ENCODE measurements at regions not wholly inside any gene's neighbourhood (a gene's known extent, or its start where the extent isn't known, plus 50 kb on each side); places are given as distances from the start of the nearest gene placed in this dataset.

GRCh38 chr3:22536541-22536940, 666.6 kb upstream of the UBE2E2 start:
- Mint-ChIP-seq H3K27me3 (no peaks in the 10 kb centered on the region), H3K36me3 (ENCODE audit: low read depth) (no peaks in the 10 kb centered on the region), H3K9me3 (no peaks in the 10 kb centered on the region), H3K27ac (no peak overlapping the region), H3K4me3 (no peak overlapping the region), H3K4me1 (ENCODE audit: low read depth) (no peaks in the 10 kb centered on the region)
- H3K27ac ChIP-seq (ENCODE audit: low read depth in 1 of 2, low read length in 2 of 2) = no peak overlapping the region
- no peaks in the 10 kb centered on the region for H3K9me3 ChIP-seq (ENCODE audit: control insufficient read depth in 1 of 2, insufficient read depth in 1 of 2, low read length in 2 of 2)
- intact Hi-C loops (cut with DNase I, micrococcal nuclease) = no loop called here
- ATAC-seq (ENCODE audit: poor library complexity) = no peak
- DNase-seq = no peak
- POLR2A ChIA-PET = no interaction called here
- CTCF ChIA-PET = no interaction called here
- H3K4me1 ChIP-seq (ENCODE audit: insufficient read depth, low read length) = no peaks in the 10 kb centered on the region
- H3K27me3 ChIP-seq (ENCODE audit: control insufficient read depth in 1 of 2, insufficient read depth in 2 of 2, low read length in 2 of 2) = no peaks in the 10 kb centered on the region
- TF ChIP-seq, protein P1, sequence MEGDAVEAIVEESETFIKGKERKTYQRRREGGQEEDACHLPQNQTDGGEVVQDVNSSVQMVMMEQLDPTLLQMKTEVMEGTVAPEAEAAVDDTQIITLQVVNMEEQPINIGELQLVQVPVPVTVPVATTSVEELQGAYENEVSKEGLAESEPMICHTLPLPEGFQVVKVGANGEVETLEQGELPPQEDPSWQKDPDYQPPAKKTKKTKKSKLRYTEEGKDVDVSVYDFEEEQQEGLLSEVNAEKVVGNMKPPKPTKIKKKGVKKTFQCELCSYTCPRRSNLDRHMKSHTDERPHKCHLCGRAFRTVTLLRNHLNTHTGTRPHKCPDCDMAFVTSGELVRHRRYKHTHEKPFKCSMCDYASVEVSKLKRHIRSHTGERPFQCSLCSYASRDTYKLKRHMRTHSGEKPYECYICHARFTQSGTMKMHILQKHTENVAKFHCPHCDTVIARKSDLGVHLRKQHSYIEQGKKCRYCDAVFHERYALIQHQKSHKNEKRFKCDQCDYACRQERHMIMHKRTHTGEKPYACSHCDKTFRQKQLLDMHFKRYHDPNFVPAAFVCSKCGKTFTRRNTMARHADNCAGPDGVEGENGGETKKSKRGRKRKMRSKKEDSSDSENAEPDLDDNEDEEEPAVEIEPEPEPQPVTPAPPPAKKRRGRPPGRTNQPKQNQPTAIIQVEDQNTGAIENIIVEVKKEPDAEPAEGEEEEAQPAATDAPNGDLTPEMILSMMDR (IDR thresholded peaks at IDR 0.05) = no peak
- no peak overlapping the region for H3K4me3 ChIP-seq (ENCODE audit: low read length)
- no peaks in the 10 kb centered on the region for H3K36me3 ChIP-seq (ENCODE audit: insufficient read depth, low read length)

DNA sequence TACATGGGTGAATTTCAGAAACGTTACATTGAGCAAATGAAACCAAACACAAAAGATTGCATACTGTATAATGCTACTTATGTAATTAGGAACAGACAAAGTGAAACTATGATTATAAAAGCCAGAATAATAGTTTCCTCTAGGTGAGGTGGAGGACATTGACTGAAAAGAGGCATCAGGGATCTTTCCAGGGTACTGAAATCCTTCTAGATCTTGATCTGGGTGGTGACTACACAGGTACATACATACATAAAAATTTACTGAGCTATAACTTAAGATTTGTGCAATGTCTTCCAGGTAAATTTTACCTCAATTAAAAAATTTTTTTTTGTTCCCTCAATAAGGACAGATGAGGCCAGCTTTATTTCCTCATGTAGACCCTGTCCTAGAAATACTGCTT, 665.6 kb upstream of the UBE2E2 start:
- Histone ChIP-seq H3K36me3 (ENCODE audit: insufficient read depth, low read length) (no peaks in the 10 kb centered on the region), H3K9me3 (ENCODE audit: control insufficient read depth in 1 of 2, insufficient read depth in 1 of 2, low read length in 2 of 2) (no peaks in the 10 kb centered on the region), H3K27me3 (ENCODE audit: control insufficient read depth in 1 of 2, insufficient read depth in 2 of 2, low read length in 2 of 2) (no peaks in the 10 kb centered on the region), H3K27ac (ENCODE audit: low read depth in 1 of 2, low read length in 2 of 2) (no peak overlapping the region), H3K4me1 (ENCODE audit: insufficient read depth, low read length) (no peaks in the 10 kb centered on the region), H3K4me3 (ENCODE audit: low read length) (no peak overlapping the region)
- ATAC-seq (ENCODE audit: poor library complexity) = no peak
- Mint-ChIP-seq H3K9me3 (no peaks in the 10 kb centered on the region), H3K27ac (no peak overlapping the region), H3K4me1 (ENCODE audit: low read depth) (no peaks in the 10 kb centered on the region), H3K4me3 (no peak overlapping the region), H3K36me3 (ENCODE audit: low read depth) (no peaks in the 10 kb centered on the region), H3K27me3 (no peaks in the 10 kb centered on the region)
- no peak for DNase-seq
- ChIA-PET POLR2A (no interaction called here), CTCF (no interaction called here)
- intact Hi-C loops (cut with DNase I, micrococcal nuclease) = no loop called here
- TF ChIP-seq, protein P1 (IDR thresholded peaks at IDR 0.05) = no peak

DNA sequence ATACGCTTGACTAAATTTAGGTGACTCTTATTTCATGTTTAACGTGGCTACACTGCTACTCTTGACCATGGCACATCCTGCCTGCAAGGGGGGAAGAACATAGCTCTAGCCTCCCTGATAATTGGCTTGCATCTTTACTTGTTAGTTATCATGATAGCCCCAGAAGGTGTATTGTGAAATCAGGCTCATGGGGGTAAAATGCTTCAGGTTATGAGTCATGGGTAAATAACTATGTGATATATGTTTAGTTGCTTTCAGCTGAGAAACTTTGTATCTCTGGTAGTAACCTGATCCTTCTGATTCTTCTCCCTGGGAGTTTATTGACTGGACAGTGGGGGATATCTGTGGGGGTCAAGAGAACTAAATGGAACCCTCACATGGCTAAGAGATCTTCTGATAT, 660.8 kb upstream of the UBE2E2 start:
- Histone ChIP-seq H3K9me3 (ENCODE audit: control insufficient read depth in 1 of 2, insufficient read depth in 1 of 2, low read length in 2 of 2) (no peaks in the 10 kb centered on the region), H3K27ac (ENCODE audit: low read depth in 1 of 2, low read length in 2 of 2) (no peak overlapping the region), H3K4me3 (ENCODE audit: low read length) (no peak overlapping the region), H3K4me1 (ENCODE audit: insufficient read depth, low read length) (no peaks in the 10 kb centered on the region), H3K27me3 (ENCODE audit: control insufficient read depth in 1 of 2, insufficient read depth in 2 of 2, low read length in 2 of 2) (no peaks in the 10 kb centered on the region), H3K36me3 (ENCODE audit: insufficient read depth, low read length) (no peaks in the 10 kb centered on the region)
- intact Hi-C loops (cut with DNase I, micrococcal nuclease) = no loop called here
- TF ChIP-seq, protein P1 (IDR thresholded peaks at IDR 0.05) = no peak
- Mint-ChIP-seq H3K27ac (no peak overlapping the region), H3K4me3 (no peak overlapping the region), H3K9me3 (no peaks in the 10 kb centered on the region), H3K27me3 (no peaks in the 10 kb centered on the region), H3K4me1 (ENCODE audit: low read depth) (no peaks in the 10 kb centered on the region), H3K36me3 (ENCODE audit: low read depth) (no peaks in the 10 kb centered on the region)
- ChIA-PET POLR2A (no interaction called here), CTCF (no interaction called here)
- no peak for ATAC-seq (ENCODE audit: poor library complexity)
- no peak for DNase-seq

All from CD4-positive, alpha-beta T cell (primary cell).